ENCODE measurements at regions not wholly inside any gene's neighbourhood (a gene's known extent, or its start where the extent isn't known, plus 50 kb on each side); places are given as distances from the start of the nearest gene placed in this dataset.

- TF ChIP-seq EZH2phosphoT487 (IDR thresholded peaks at IDR 0.05; ENCODE audit: insufficient read depth, low read depth) (no peak), EZH2 (IDR thresholded peaks at IDR 0.05; ENCODE audit: insufficient read depth, poor library complexity, severe bottlenecking) (no peak)
Measured at GRCh38 chr2:181223234-181223633, 234.0 kb upstream of the ITGA4 start.

Data from GM23248 (cell line).